Breast epithelium (tissue), 3 donors: ENCODE measurements at regions not wholly inside any gene's neighbourhood (a gene's known extent, or its start where the extent isn't known, plus 50 kb on each side); places are given as distances from the start of the nearest gene placed in this dataset.

Experiments used
- POLR2AphosphoS5 ChIP-seq, 3 donors: sonication (generic); formaldehyde crosslinking; IDR thresholded peaks; one replicate each; pipeline ENCODE4 v1.6.1; 2017; ENCODE audit warnings: antibody characterized with exemption in 3 of 3
- TF ChIP-seq, protein P1 (sequence below), 3 donors: fragments of 450-650 bp; IDR thresholded peaks; one replicate each; pipeline ENCODE4 v1.5.1; 2016 to 2017; ENCODE audit warnings: antibody characterized with exemption in 3 of 3, mild to moderate bottlenecking in 3 of 3, moderate library complexity in 3 of 3

GRCh38 chr12:127936463-127936862 is 330.5 kb upstream of the TMEM132C start:
- TF ChIP-seq, protein P1, sequence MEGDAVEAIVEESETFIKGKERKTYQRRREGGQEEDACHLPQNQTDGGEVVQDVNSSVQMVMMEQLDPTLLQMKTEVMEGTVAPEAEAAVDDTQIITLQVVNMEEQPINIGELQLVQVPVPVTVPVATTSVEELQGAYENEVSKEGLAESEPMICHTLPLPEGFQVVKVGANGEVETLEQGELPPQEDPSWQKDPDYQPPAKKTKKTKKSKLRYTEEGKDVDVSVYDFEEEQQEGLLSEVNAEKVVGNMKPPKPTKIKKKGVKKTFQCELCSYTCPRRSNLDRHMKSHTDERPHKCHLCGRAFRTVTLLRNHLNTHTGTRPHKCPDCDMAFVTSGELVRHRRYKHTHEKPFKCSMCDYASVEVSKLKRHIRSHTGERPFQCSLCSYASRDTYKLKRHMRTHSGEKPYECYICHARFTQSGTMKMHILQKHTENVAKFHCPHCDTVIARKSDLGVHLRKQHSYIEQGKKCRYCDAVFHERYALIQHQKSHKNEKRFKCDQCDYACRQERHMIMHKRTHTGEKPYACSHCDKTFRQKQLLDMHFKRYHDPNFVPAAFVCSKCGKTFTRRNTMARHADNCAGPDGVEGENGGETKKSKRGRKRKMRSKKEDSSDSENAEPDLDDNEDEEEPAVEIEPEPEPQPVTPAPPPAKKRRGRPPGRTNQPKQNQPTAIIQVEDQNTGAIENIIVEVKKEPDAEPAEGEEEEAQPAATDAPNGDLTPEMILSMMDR (IDR thresholded peaks at IDR 0.05) = no peak
- no peak for TF ChIP-seq POLR2AphosphoS5 (IDR thresholded peaks at IDR 0.05)
